ENCODE measurements at regions not wholly inside any gene's neighbourhood (a gene's known extent, or its start where the extent isn't known, plus 50 kb on each side); places are given as distances from the start of the nearest gene placed in this dataset.

GRCh38 chr6:25061289-25061936 is 125.7 kb upstream of the RIPOR2 start:
- CTCF ChIA-PET: interaction anchor here (0.5 to 3.9 kb wide), 4 partner anchors 10 to 357 kb away, joined by 5 to 27 read pairs (median 7); no protein-coding TSS in a partner anchor
- H3K4me3 ChIP-seq (ENCODE audit: low read depth, low read length): no peak overlapping the region
- POLR2A ChIA-PET: interaction anchor here (0.6 kb wide), 1 partner anchor 259 kb away, joined by 6 read pairs; no protein-coding TSS in a partner anchor
- H3K27me3 ChIP-seq (ENCODE audit: control insufficient read depth, insufficient read depth, low read length): no peaks in the 10 kb centered on the region
- no peaks in the 10 kb centered on the region for H3K9me3 ChIP-seq (ENCODE audit: control insufficient read depth, insufficient read depth, low read length)
- DNase-seq (ENCODE audit: low read depth, low spot score): no peak
- H3K27ac ChIP-seq (ENCODE audit: low read depth, low read length): peak overlapping the region; percentile 21
- no peak for TF ChIP-seq CTCF (IDR thresholded peaks at IDR 0.05; ENCODE audit: low read depth, low read length)

GRCh38 chr6:25062070-25062811 is 126.5 kb upstream of the RIPOR2 start:
- no peak overlapping the region for H3K4me3 ChIP-seq (ENCODE audit: low read depth, low read length)
- no peak for DNase-seq (ENCODE audit: low read depth, low spot score)
- no peaks in the 10 kb centered on the region for H3K9me3 ChIP-seq (ENCODE audit: control insufficient read depth, insufficient read depth, low read length)
- H3K27me3 ChIP-seq (ENCODE audit: control insufficient read depth, insufficient read depth, low read length): no peaks in the 10 kb centered on the region
- POLR2A ChIA-PET: no interaction called here
- H3K27ac ChIP-seq (ENCODE audit: low read depth, low read length): no peak overlapping the region
- TF ChIP-seq CTCF (IDR thresholded peaks at IDR 0.05; ENCODE audit: low read depth, low read length): no peak
- CTCF ChIA-PET: interaction anchor here (0.5 to 3.9 kb wide), 4 partner anchors 9 to 358 kb away, joined by 3 to 27 read pairs (median 7); no protein-coding TSS in a partner anchor

- no peak for DNase-seq (ENCODE audit: low read depth, low spot score)
- Histone ChIP-seq H3K27me3 (ENCODE audit: control insufficient read depth, insufficient read depth, low read length) (no peaks in the 10 kb centered on the region), H3K4me3 (ENCODE audit: low read depth, low read length) (no peak overlapping the region), H3K9me3 (ENCODE audit: control insufficient read depth, insufficient read depth, low read length) (no peaks in the 10 kb centered on the region), H3K27ac (ENCODE audit: low read depth, low read length) (no peak overlapping the region)
- POLR2A ChIA-PET: no interaction called here
- CTCF ChIA-PET: interaction anchor here (1.0 to 2.5 kb wide), 3 partner anchors 72 to 208 kb away, joined by 3 to 9 read pairs (median 6); no protein-coding TSS in a partner anchor
- no peak for TF ChIP-seq CTCF (IDR thresholded peaks at IDR 0.05; ENCODE audit: low read depth, low read length)
Observed at GRCh38 chr6:25064006-25064405, 128.2 kb upstream of the RIPOR2 start.

- Histone ChIP-seq H3K4me3 (ENCODE audit: low read depth, low read length) (no peak overlapping the region), H3K9me3 (ENCODE audit: control insufficient read depth, insufficient read depth, low read length) (no peaks in the 10 kb centered on the region), H3K27ac (ENCODE audit: low read depth, low read length) (no peak overlapping the region), H3K27me3 (ENCODE audit: control insufficient read depth, insufficient read depth, low read length) (no peaks in the 10 kb centered on the region)
- ChIA-PET CTCF (interaction anchor here (1.5 to 5.2 kb wide), 2 partner anchors 74 to 210 kb away, joined by 6 to 40 read pairs; no protein-coding TSS in a partner anchor), POLR2A (no interaction called here)
- TF ChIP-seq CTCF (IDR thresholded peaks at IDR 0.05; ENCODE audit: low read depth, low read length): no peak
- no peak for DNase-seq (ENCODE audit: low read depth, low spot score)
Observed at GRCh38 chr6:25065666-25066065, 129.9 kb upstream of the RIPOR2 start.

GRCh38 chr6:25066593-25066992 is 130.8 kb upstream of the RIPOR2 start:
- no peak for DNase-seq (ENCODE audit: low read depth, low spot score)
- H3K4me3 ChIP-seq (ENCODE audit: low read depth, low read length): no peak overlapping the region

More at GRCh38 chr6:25066593-25066992, 130.8 kb upstream of the RIPOR2 start:
- CTCF ChIA-PET: interaction anchor here (2.7 to 5.2 kb wide), 2 partner anchors 75 to 211 kb away, joined by 14 to 40 read pairs; no protein-coding TSS in a partner anchor
- no peak overlapping the region for H3K27ac ChIP-seq (ENCODE audit: low read depth, low read length)
- POLR2A ChIA-PET: interaction anchor here (0.5 kb wide), 1 partner anchor 368 kb away, joined by 4 read pairs; no protein-coding TSS in a partner anchor
- H3K27me3 ChIP-seq (ENCODE audit: control insufficient read depth, insufficient read depth, low read length): no peaks in the 10 kb centered on the region
- no peaks in the 10 kb centered on the region for H3K9me3 ChIP-seq (ENCODE audit: control insufficient read depth, insufficient read depth, low read length)
- no peak for TF ChIP-seq CTCF (IDR thresholded peaks at IDR 0.05; ENCODE audit: low read depth, low read length)
